DLD1 (cell line): ENCODE measurements at regions not wholly inside any gene's neighbourhood (a gene's known extent, or its start where the extent isn't known, plus 50 kb on each side); places are given as distances from the start of the nearest gene placed in this dataset.

ENCODE experiments used
- in situ Hi-C: cut with HindIII; loops from 2 replicates; pipeline ENCODE4 v1.10.0; 2017; ENCODE audit warnings: low sequenced_read_pairs

GRCh38 chr10:44042075-44042770 is 342.7 kb downstream of the CXCL12 start:
- in situ Hi-C loops = no loop called here

- in situ Hi-C loops = no loop called here
These were observed 345.3 kb downstream of the CXCL12 start for GRCh38 chr10:44039599-44039998.

- in situ Hi-C loops = no loop called here
These were observed 348.5 kb downstream of the CXCL12 start for GRCh38 chr10:44036425-44036824.

GRCh38 chr10:44035474-44036197 is 349.3 kb downstream of the CXCL12 start:
- in situ Hi-C loops = no loop called here

GRCh38 chr10:44034946-44035345 is 350.0 kb downstream of the CXCL12 start:
- in situ Hi-C loops = no loop called here

GRCh38 chr10:44033008-44033407 is 351.9 kb downstream of the CXCL12 start:
- in situ Hi-C loops = no loop called here

GRCh38 chr10:44032216-44032615 is 352.7 kb downstream of the CXCL12 start:
- in situ Hi-C loops = no loop called here

- in situ Hi-C loops = no loop called here
These were observed 354.2 kb downstream of the CXCL12 start for GRCh38 chr10:44030738-44031137.

- in situ Hi-C loops = no loop called here
These were observed 354.8 kb downstream of the CXCL12 start for GRCh38 chr10:44030132-44030531.

- in situ Hi-C loops = no loop called here
These were observed 356.3 kb downstream of the CXCL12 start for GRCh38 chr10:44028384-44029137.

- in situ Hi-C loops = no loop called here
These were observed 360.4 kb downstream of the CXCL12 start for GRCh38 chr10:44024356-44025116.

- in situ Hi-C loops = no loop called here
These were observed 361.4 kb downstream of the CXCL12 start for GRCh38 chr10:44023517-44023916.

- in situ Hi-C loops = no loop called here
These were observed 362.7 kb downstream of the CXCL12 start for GRCh38 chr10:44022203-44022602.

GRCh38 chr10:44020322-44021111 is 364.4 kb downstream of the CXCL12 start:
- in situ Hi-C loops = no loop called here

- in situ Hi-C loops = no loop called here
These were observed 367.3 kb downstream of the CXCL12 start for GRCh38 chr10:44017483-44018145.

- in situ Hi-C loops = no loop called here
These were observed 368.1 kb downstream of the CXCL12 start for GRCh38 chr10:44016589-44017482.

GRCh38 chr10:44015702-44016500 is 367.2 kb upstream of the ZNF32 start:
- in situ Hi-C loops = no loop called here
